AG09309 (cell line): ENCODE measurements at regions not wholly inside any gene's neighbourhood (a gene's known extent, or its start where the extent isn't known, plus 50 kb on each side); places are given as distances from the start of the nearest gene placed in this dataset.

Experiments
- DNase-seq: peaks from one replicate; pipeline ENCODE4 v3.0.0-alpha.2; 2010; ENCODE audit warnings: low read depth
- H3K4me3 ChIP-seq: 2 replicates; pipeline ENCODE4 v1.5.1; 2011; ENCODE audit warnings: mild to moderate bottlenecking, low read depth, low read length, moderate library complexity; ENCODE audit not compliant: control insufficient read depth
- TF ChIP-seq, protein P1 (sequence below): IDR thresholded peaks from 2 replicates; pipeline ENCODE4 v1.5.1; 2011; ENCODE audit warnings: mild to moderate bottlenecking, low read depth, low read length, inconsistent platforms; ENCODE audit not compliant: insufficient read depth, control insufficient read depth; ENCODE audit errors: missing control alignments

DNA sequence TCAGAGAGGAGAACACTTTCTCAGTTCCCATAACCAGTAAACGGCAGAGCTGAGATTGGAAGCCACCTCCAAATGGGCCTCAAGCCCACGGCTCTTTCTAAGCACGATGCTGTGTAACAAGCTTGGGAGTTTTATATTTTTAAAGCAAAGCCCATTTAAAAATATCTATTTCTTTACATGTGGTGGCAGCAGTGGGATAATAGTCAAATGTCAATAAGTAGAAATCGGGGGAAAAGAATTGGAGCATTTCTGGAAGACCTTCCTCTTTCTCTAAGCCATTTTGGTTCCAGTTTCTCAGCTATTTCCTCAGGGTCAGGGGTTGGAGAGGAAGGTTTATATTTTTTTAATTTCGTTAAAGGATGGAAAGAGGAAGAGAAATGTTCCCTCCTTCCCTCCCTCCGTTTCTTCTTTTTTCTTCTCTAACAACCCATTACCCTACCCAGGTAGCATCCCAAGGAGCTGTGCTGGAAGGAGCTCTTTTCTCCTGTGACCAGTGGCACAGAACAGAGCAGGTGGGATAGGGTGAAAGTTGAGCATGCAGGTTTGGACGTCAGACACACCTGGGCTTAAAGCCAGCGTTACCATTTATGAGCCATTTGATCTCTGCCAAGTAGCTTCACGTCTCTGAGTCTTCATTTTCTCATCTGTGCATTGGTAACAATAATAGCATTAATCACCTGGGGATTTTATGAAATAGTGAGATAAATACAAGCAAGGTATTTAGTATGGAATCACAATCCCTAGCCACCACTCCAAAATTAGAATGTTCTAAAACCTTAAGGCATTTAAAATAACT is 515.7 kb downstream of the RPS24 start:
- no peak overlapping the region for H3K4me3 ChIP-seq
- no peak for DNase-seq
- TF ChIP-seq, protein P1, sequence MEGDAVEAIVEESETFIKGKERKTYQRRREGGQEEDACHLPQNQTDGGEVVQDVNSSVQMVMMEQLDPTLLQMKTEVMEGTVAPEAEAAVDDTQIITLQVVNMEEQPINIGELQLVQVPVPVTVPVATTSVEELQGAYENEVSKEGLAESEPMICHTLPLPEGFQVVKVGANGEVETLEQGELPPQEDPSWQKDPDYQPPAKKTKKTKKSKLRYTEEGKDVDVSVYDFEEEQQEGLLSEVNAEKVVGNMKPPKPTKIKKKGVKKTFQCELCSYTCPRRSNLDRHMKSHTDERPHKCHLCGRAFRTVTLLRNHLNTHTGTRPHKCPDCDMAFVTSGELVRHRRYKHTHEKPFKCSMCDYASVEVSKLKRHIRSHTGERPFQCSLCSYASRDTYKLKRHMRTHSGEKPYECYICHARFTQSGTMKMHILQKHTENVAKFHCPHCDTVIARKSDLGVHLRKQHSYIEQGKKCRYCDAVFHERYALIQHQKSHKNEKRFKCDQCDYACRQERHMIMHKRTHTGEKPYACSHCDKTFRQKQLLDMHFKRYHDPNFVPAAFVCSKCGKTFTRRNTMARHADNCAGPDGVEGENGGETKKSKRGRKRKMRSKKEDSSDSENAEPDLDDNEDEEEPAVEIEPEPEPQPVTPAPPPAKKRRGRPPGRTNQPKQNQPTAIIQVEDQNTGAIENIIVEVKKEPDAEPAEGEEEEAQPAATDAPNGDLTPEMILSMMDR = no peak

GRCh38 chr10:78550090-78550489 is 516.4 kb downstream of the RPS24 start:
- H3K4me3 ChIP-seq = no peak overlapping the region
- TF ChIP-seq, protein P1 = no peak
- DNase-seq = no peak

GRCh38 chr10:78550716-78551115 is 517.1 kb downstream of the RPS24 start:
- DNase-seq = no peak
- TF ChIP-seq, protein P1 = no peak
- no peak overlapping the region for H3K4me3 ChIP-seq

- H3K4me3 ChIP-seq = no peak overlapping the region
- no peak for DNase-seq
- TF ChIP-seq, protein P1 = no peak
These were observed 517.4 kb upstream of the ZMIZ1 start for GRCh38 chr10:78551184-78552005.

- peak; percentile 25 for DNase-seq
- no peak overlapping the region for H3K4me3 ChIP-seq
- TF ChIP-seq, protein P1 = no peak
These were observed 516.4 kb upstream of the ZMIZ1 start for GRCh38 chr10:78552261-78552811.

DNA sequence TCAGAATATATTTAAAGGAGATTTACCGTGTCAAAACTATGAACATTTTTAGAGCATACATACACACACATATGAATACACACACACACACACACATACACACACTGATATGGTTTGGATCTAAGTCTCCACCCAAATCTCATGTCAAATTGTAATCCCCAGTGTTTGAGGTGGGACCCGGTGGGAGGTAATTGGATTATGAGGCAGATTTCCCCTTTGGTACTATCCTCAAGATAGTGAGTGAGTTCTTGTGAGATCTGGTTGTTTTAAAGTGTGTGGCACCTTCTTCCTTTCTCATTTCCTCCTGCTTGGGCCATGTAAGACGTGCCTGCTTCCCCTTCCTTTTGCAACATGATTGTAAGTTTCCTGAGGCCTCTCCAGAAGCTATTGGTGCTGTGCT is 515.0 kb upstream of the ZMIZ1 start:
- no peak overlapping the region for H3K4me3 ChIP-seq
- no peak for DNase-seq
- TF ChIP-seq, protein P1 = no peak
